Transverse colon (tissue), 4 donors: ENCODE measurements at regions not wholly inside any gene's neighbourhood (a gene's known extent, or its start where the extent isn't known, plus 50 kb on each side); places are given as distances from the start of the nearest gene placed in this dataset.

Source experiments
- CTCF ChIP-seq, 5 experiments: fragments of 200-600 bp in 3 of 5; fragments of 450-650 bp in 2 of 5; sonication (generic) in 3 of 5; IDR thresholded peaks; 1 replicate in 2 of 5; 2 replicates in 3 of 5; pipeline ENCODE4 v1.5.1; 2016 to 2017; ENCODE audit warnings: antibody characterized with exemption in 5 of 5, inconsistent platforms in 3 of 5, mild to moderate bottlenecking in 2 of 5, moderate library complexity in 1 of 5
- EP300 ChIP-seq: sonication (generic); formaldehyde crosslinking; IDR thresholded peaks from one replicate; pipeline ENCODE4 v1.6.1; 2017; ENCODE audit warnings: antibody characterized with exemption, low read depth
- POLR2A ChIP-seq: fragments of 450-650 bp; IDR thresholded peaks from one replicate; pipeline ENCODE4 v1.6.1; 2016; ENCODE audit warnings: antibody characterized with exemption, mild to moderate bottlenecking, moderate library complexity
- POLR2AphosphoS5 ChIP-seq, 3 donors: sonication (generic); formaldehyde crosslinking; IDR thresholded peaks; one replicate each; pipeline ENCODE4 v1.6.1; 2016; ENCODE audit warnings: antibody characterized with exemption in 3 of 3

GRCh38 chr19:33890569-33890968 is 93.9 kb downstream of the KCTD15 start:
- TF ChIP-seq POLR2A = no peak
- no peak for TF ChIP-seq POLR2AphosphoS5 (IDR thresholded peaks at IDR 0.05)
- no peak for TF ChIP-seq CTCF (IDR thresholded peaks at IDR 0.05)
- TF ChIP-seq EP300 = no peak
